ENCODE measurements at regions not wholly inside any gene's neighbourhood (a gene's known extent, or its start where the extent isn't known, plus 50 kb on each side); places are given as distances from the start of the nearest gene placed in this dataset.

GRCh38 chr2:234874347-234875046 is 77.3 kb upstream of the SH3BP4 start:
- TF ChIP-seq CTCF (IDR thresholded peaks at IDR 0.05) (no peak), POLR2A (IDR thresholded peaks at IDR 0.05; ENCODE audit: low read depth) (no peak)

Measured in esophagus muscularis mucosa (tissue), 3 donors.